ENCODE measurements at regions not wholly inside any gene's neighbourhood (a gene's known extent, or its start where the extent isn't known, plus 50 kb on each side); places are given as distances from the start of the nearest gene placed in this dataset.

GRCh38 chr7:17171427-17171826, 127.0 kb upstream of the AHR start:
- TF ChIP-seq POLR2A (IDR thresholded peaks at IDR 0.05) = no peak
- TF ChIP-seq CTCF (IDR thresholded peaks at IDR 0.05) = no peak
- TF ChIP-seq EP300 (IDR thresholded peaks at IDR 0.05) = no peak

All from tibial nerve (tissue), 4 donors.